Fibroblast of lung (primary cell): ENCODE measurements at regions not wholly inside any gene's neighbourhood (a gene's known extent, or its start where the extent isn't known, plus 50 kb on each side); places are given as distances from the start of the nearest gene placed in this dataset.
"Not testable (repeated sequence)": the region's sequence is repeated elsewhere in the genome, so short reads cannot be mapped to it uniquely, and the experiment has no call there.

Experiments used
- DNase-seq, 2 donors: peaks; one replicate each; pipeline versions ENCODE4 v3.0.0 to v3.0.0-alpha.2; 2010; ENCODE audit warnings: low read depth in 2 of 2
- H2AFZ ChIP-seq: 2 replicates; pipeline ENCODE4 v1.5.1; 2012; ENCODE audit warnings: low read length, control low read depth, inconsistent platforms
- H3K27ac ChIP-seq: 2 replicates; pipeline ENCODE4 v1.5.1; 2011; ENCODE audit warnings: low read length, control low read depth; ENCODE audit not compliant: insufficient read depth
- H3K27me3 ChIP-seq: 2 replicates; pipeline ENCODE4 v1.5.1; 2011; ENCODE audit warnings: mild to moderate bottlenecking, low read length; ENCODE audit not compliant: control insufficient read depth, insufficient read depth
- H3K36me3 ChIP-seq: 2 replicates; pipeline ENCODE4 v1.5.1; 2011; ENCODE audit warnings: low read length; ENCODE audit not compliant: control insufficient read depth, insufficient read depth
- H3K4me1 ChIP-seq: 2 replicates; pipeline ENCODE4 v1.5.1; 2011; ENCODE audit warnings: low read length; ENCODE audit not compliant: control insufficient read depth, insufficient read depth; ENCODE audit errors: extremely low read depth
- H3K4me2 ChIP-seq: 2 replicates; pipeline ENCODE4 v1.5.1; 2011; ENCODE audit warnings: low read length, control low read depth; ENCODE audit not compliant: insufficient read depth; ENCODE audit errors: extremely low read depth
- H3K4me3 ChIP-seq, 4 experiments: fragments of 200-600 bp in 1 of 4; sonication (generic) in 1 of 4; replicated peaks in 1 of 4; 2 replicates each; pipeline ENCODE4 v1.5.1; 2011 to 2016; ENCODE audit warnings: low read length in 4 of 4, low read depth in 3 of 4, mild to moderate bottlenecking in 3 of 4, control low read depth in 2 of 4, inconsistent platforms in 1 of 4, mixed read lengths in 1 of 4; ENCODE audit not compliant: insufficient read depth in 1 of 4; ENCODE audit errors: control extremely low read depth in 1 of 4
- H3K79me2 ChIP-seq: 2 replicates; pipeline ENCODE4 v1.5.1; 2012; ENCODE audit warnings: mild to moderate bottlenecking, low read length, inconsistent platforms; ENCODE audit not compliant: control insufficient read depth, insufficient read depth
- H3K9ac ChIP-seq: 2 replicates; pipeline ENCODE4 v1.5.1; 2011; ENCODE audit warnings: mild to moderate bottlenecking, low read length, control low read depth; ENCODE audit not compliant: insufficient read depth
- H3K9me3 ChIP-seq: 2 replicates; pipeline ENCODE4 v1.5.1; 2012; ENCODE audit warnings: low read depth, low read length; ENCODE audit not compliant: control insufficient read depth, insufficient read depth
- H4K20me1 ChIP-seq: 2 replicates; pipeline ENCODE4 v1.5.1; 2011; ENCODE audit warnings: low read length; ENCODE audit not compliant: control insufficient read depth, insufficient read depth; ENCODE audit errors: extremely low read depth
- CTCF ChIP-seq, 2 donors: IDR thresholded peaks in 1 of 2; conservative IDR thresholded peaks in 1 of 2; 1 replicate in 1 of 2; 2 replicates in 1 of 2; pipeline ENCODE4 v1.5.1; 2011 to 2012; ENCODE audit warnings: low read length in 2 of 2, control low read depth in 1 of 2, inconsistent platforms in 1 of 2, low read depth in 1 of 2, mild to moderate bottlenecking in 1 of 2
- EZH2 ChIP-seq: IDR thresholded peaks from 2 replicates; pipeline ENCODE4 v1.5.1; 2012; ENCODE audit warnings: low read length, control low read depth, mild to moderate bottlenecking; ENCODE audit errors: missing control alignments

GRCh38 chr10:123229927-123230630 lies 75.9 kb downstream of the BUB3 start:
- no peaks in the 10 kb centered on the region for H3K9me3 ChIP-seq
- peak in 1 of 2 donors; percentile 60 for DNase-seq
- H3K27ac ChIP-seq: no peak overlapping the region
- no peaks in the 10 kb centered on the region for H4K20me1 ChIP-seq
- H2AFZ ChIP-seq: no peak overlapping the region
- H3K27me3 ChIP-seq: no peaks in the 10 kb centered on the region
- no peak overlapping the region for H3K4me2 ChIP-seq
- TF ChIP-seq EZH2: no peak
- TF ChIP-seq CTCF (conservative IDR thresholded peaks at IDR 0.05 in 1 of 2, IDR thresholded peaks at IDR 0.05 in 1 of 2; ENCODE audit: low read depth in 1 of 2, low read length in 2 of 2): no peak
- no peaks in the 10 kb centered on the region for H3K4me1 ChIP-seq
- H3K36me3 ChIP-seq: no peaks in the 10 kb centered on the region
- H3K9ac ChIP-seq: no peak overlapping the region
- H3K4me3 ChIP-seq: no peak overlapping the region
- no peaks in the 10 kb centered on the region for H3K79me2 ChIP-seq

- not testable (repeated sequence) for DNase-seq, H3K36me3 ChIP-seq, H3K4me2 ChIP-seq, H3K9ac ChIP-seq, H2AFZ ChIP-seq, H3K79me2 ChIP-seq, H3K9me3 ChIP-seq, H4K20me1 ChIP-seq, H3K4me1 ChIP-seq, H3K27ac ChIP-seq, H3K27me3 ChIP-seq, H3K4me3 ChIP-seq
Observed at GRCh38 chr10:123232879-123233278, 78.7 kb downstream of the BUB3 start.

- H3K36me3 ChIP-seq, H3K79me2 ChIP-seq, H3K27ac ChIP-seq, H3K27me3 ChIP-seq, H3K9ac ChIP-seq, H4K20me1 ChIP-seq, H3K4me3 ChIP-seq, H2AFZ ChIP-seq, H3K4me1 ChIP-seq, DNase-seq, H3K4me2 ChIP-seq, H3K9me3 ChIP-seq: not testable (repeated sequence)
Observed at GRCh38 chr10:123235014-123235413, 80.8 kb downstream of the BUB3 start.

- Histone ChIP-seq H3K9me3 (no peaks in the 10 kb centered on the region), H3K4me2 (no peak overlapping the region), H3K36me3 (no peaks in the 10 kb centered on the region), H3K27ac (no peak overlapping the region), H4K20me1 (no peaks in the 10 kb centered on the region), H2AFZ (no peak overlapping the region), H3K9ac (no peak overlapping the region), H3K27me3 (no peaks in the 10 kb centered on the region), H3K79me2 (no peaks in the 10 kb centered on the region), H3K4me3 (no peak overlapping the region), H3K4me1 (no peaks in the 10 kb centered on the region)
- DNase-seq: peak in 1 of 2 donors; percentile 9
- TF ChIP-seq CTCF (conservative IDR thresholded peaks at IDR 0.05 in 1 of 2, IDR thresholded peaks at IDR 0.05 in 1 of 2; ENCODE audit: low read depth in 1 of 2, low read length in 2 of 2) (no peak), EZH2 (no peak)
Observed at GRCh38 chr10:123236126-123236525, 81.9 kb downstream of the BUB3 start.
